Ramos (cell line): ENCODE measurements at regions not wholly inside any gene's neighbourhood (a gene's known extent, or its start where the extent isn't known, plus 50 kb on each side); places are given as distances from the start of the nearest gene placed in this dataset.

Source experiments
- in situ Hi-C: fragments of 300-500 bp; cut with MboI; formaldehyde crosslinking; loops from one replicate; pipeline ENCODE4 v1.14.3; 2022; ENCODE audit warnings: low sequenced_read_pairs; ENCODE audit not compliant: unreplicated experiment

DNA sequence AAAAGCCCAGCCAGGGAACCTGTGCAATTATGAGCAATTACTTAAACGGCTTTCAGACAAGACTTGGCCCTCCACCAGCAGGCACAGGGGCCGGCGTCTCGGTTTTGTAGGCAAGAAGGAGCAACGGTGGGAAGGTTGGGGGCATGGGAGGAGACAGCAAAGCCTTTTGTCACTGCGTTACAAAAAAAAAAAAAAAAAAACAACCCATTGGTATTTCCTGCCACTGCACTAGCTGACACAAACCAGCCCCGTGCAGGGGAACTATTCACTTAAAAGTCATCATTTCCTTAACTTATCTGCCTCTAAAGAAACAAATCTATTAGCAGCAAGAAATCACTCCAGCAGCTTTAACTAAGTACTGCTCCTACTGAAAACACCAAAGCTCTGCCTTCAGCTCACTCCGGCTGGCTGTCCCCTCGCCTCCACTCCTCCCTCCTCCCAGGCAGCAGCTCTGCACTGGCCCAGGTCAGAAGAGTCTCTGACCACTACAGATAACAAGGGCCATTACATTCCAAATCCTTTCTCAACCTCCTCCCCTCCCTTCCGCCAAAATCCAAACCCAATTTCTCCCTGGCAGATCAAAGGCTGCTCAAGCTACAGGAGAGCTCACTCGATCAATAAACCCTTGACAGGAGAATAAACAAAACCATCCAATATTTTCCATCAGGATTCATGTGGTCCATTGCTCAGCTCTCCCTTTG is 105.2 kb upstream of the CDKN3 start:
- in situ Hi-C loops = no loop called here

DNA sequence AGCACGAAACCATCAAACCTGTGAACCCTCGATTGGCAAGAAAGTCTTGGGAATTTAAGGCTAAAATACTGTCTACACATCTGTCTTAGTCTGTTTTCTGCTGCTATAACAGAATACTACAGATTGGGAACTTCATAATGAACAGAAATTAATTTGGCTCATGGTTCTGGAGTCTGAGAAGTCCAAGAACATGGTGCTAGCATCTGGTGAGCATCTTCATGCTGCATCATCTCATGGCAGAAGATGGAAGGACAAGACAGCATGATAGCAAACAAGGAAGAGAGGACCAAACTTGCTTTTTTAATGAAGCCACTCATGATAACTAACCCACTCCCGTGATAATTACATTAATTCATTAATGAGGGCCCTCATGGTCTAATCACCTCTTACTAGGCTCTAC is 102.0 kb upstream of the CDKN3 start:
- in situ Hi-C loops = no loop called here

DNA sequence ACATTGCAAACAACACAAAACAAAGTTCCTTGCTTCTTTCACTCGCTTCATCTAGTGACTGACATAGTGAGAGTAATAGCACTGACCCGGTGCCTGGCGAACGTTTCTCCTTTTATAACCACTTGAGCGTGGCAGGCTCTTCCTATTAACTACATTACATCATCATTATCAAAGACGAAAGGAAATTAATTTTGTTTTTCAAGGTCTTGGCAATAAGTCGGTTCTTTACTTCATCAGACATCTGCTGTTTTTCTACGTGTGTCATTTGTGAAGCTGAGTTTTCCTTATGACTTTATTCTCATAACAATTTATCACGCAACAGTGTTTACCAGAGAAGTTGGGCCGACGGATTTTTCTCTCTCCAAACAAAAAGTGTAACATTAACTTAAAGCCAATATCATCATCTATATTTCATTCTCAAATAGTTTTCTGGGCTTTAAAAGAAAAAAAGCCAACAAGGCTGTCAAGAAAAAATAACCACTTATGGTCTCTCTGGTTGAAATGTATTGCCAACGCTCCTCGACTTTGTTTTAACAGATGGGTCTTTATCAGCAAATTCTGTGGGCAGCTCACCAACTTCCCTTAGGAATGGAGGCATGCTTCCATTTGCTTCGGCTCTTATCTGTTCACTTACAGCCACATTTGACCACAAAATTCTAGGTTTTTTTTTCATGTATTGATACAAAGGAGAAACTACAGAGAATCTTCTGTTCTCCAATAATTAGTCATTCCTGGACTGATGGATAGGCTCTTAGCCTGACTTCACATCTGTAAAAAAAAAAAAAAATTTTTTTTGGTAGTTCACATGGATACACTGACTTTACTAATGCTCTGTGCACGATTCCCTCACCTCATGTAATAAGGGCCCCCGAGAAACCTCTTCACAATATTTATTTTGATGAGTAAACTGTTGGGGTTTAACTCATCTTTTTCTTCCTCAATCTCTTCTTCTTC is 97.1 kb upstream of the CDKN3 start:
- in situ Hi-C loops = no loop called here

DNA sequence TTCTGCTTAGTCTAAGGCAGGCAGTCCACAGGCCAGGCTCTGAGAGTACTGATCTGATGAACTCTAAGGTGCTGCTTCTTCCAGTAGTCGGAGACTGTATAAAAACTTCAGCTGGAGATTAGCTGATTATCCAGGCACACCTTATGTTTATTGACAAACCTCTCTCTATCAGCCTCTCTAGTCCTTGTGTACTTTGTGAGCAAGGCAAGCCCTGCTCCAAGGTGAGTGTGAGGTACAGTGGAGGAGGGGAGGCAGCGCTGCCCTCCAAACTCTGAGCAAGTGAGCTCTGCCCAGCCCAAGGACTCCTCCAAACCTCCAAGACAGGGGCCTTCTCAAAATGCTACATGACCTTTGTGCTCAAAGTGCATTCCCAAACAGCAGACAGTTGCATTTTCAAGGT is 95.9 kb upstream of the CDKN3 start:
- in situ Hi-C loops = no loop called here

DNA sequence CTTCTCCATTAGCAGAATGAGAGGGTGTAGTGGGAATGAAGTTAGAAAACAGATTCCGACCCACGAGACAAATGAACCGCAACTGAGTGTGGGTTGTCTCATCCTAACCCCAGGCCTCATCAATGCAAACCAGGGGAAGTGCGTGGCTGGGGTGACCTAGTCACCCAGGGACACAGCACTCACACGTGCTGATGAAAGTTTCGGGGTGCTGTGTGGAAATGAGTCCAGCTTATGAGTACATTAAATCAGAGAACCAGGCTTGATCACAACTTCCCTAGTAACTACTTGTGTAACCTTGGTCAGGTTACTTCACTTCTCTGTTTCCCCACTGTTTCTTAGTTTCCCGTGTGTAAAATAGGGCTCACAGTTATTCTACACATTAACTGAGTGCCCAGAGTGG is 95.4 kb upstream of the CDKN3 start:
- in situ Hi-C loops = no loop called here

DNA sequence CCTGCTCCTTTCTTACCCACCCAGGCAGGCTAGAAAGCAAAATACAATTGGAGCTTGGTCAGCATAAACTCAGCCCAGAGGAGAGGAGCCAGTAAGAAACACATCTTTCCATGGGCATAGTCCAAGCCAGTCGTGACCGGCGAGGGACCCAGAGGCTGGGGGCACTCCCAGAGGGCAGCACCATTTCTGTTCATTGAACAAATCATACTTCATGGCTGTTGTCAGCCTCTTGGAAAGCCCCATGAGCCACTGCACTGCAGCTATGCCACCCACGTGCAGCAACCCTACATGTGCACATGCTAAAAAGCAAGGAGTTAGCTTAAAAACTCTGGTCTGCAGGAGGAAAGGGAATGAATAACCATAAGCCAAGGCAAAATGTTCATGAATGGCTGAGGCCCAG is 90.0 kb upstream of the CDKN3 start:
- in situ Hi-C loops = no loop called here

DNA sequence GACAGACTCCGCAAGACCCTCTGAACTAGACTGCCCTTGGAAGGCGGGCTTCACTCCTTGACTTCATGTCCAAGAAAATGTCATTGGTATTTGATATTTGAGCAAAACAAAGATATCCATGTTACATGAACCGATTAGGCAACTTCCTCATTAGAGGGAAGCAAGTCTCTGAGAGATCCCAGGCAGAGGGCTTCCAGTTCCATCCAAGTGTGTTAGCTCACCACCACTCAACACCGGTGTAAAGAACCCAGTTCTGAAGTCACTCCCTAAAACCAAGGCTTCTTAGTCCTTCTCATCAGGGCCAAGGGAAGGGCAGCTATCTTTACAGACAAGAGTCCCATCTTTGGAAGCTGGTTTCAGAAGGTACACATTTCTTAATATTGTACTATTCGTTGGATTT is 87.2 kb upstream of the CDKN3 start:
- in situ Hi-C loops = no loop called here

DNA sequence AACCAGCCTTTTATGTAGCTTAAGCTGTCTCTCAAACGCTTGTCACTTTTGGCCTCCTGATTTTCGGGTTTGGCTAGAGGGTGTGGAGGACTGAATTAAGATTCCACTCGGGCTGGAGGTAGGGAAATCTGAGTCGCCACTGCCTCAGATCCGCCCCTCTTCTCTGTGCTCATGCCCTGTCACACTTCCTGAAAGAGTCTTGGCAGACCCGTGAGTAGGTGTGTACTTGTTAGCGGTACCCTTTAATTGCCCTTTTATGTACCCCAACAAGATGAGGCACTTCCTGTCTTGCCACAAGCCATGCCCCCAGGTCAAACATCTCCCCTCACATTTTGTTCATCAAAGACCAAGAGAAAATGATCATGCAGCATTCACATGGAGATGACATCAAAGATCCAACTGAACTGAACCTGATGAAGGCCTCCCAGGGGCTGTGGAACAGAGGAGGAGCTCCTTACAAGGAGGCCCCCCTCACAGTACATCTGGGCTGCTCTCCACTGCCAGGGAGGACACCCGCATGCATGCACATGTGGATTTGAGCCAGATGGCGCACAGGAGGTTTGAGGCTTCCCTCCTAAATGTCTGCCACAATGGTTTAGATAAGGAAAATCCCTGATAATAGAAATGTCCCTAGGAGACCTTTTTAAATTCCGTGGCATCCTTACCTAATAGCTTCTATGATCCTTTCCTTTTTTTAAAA is 86.5 kb upstream of the CDKN3 start:
- in situ Hi-C loops = no loop called here

DNA sequence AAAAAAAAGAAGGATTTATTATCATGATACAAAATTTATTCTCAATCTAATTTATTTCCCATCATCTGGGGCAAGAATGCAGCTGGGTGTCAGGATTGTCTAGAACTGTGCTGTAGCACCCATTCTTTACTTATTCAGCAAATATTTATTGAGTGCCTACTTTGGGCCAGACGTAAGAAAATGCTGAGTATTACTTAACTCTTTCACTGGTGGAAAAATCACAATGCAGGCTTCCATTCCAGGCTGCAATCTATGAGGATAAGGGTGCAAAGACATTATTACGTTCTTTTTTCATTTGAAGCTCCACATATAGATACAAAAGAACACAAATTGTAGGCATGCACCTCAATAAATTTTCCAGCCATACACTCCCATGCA is 86.0 kb upstream of the CDKN3 start:
- in situ Hi-C loops = no loop called here

DNA sequence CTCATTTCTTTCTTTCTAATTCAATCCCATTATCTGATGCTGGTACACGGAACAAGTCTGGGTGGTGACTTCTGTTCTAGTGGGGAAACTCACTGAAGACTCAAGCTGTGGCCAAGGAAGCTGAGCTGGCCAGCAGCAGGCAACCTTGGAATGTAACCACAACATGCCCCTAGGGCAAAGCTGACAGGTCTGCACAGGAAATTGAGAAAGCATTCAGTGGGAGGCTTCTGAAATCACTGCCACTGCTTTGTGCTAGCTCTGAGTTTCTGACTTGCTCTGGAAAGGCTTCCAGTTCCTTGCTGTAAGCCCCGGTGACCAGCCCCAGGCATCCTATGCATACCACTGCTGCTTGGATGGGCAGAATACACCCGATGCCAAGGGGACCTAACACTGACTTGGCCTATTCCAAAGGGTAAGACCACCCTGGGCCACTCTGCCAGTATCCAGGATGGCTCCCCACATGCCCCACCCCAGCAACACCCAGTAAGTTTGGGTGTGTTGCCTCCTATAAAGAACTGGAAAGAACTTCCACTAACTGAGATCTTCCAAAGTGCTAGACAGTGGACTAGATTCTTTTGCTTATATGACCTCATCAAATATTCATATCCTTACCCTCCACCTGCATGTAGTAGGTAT is 84.5 kb upstream of the CDKN3 start:
- in situ Hi-C loops = no loop called here

DNA sequence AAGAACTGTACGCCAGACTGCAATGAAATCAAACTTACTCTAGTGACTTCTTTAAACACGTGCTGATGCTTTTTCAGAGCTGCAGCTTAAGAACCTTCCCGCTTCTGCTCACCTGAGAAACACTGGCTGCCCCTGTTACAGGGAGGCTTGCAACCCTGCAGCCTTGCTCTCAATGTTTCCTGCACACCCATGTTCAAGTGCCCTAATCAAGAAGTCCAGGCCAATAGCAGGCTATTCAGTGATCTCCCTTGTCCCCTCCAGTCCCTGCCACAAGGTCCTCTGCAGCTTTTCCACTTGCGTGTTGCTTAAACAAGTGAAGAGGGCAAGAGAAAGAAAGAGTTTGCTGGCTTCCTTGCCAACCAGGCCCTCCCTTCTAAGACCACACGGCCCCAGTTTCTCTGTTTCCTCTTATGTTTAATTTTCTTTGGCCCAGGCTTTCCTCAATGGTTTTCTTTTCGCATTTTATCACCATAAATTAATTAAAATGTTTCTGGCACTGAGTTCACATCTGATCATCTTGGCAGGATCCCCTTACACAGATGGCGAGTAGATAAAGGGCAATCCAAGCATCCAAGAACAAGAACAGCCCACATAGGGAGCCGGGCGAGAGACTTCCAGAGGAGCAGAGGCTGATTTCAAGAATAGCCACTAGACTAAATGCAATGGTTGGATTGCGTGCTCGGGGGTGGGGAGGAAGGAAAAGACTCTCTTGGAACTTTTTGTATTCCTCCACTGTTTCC is 82.3 kb upstream of the CDKN3 start:
- in situ Hi-C loops = no loop called here

DNA sequence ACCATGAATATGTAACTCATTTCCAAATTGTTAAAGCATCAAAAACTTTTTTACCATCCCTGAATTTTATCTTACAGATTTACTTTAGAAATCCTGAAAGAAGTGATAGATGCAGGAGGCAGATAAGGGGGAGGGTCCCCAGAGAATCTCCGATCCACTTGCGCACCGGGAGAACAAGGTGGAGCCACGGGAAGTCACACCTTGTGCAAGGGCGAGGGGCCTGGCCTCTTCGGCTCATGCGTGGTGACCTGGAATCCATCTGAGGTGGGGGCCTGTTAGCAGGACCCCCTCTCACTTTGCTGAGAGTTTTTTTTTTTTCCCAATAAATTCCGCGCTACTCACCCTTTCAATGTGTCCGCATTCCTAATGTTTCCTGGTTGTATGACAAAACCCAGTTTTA is 80.2 kb upstream of the CDKN3 start:
- in situ Hi-C loops = no loop called here

DNA sequence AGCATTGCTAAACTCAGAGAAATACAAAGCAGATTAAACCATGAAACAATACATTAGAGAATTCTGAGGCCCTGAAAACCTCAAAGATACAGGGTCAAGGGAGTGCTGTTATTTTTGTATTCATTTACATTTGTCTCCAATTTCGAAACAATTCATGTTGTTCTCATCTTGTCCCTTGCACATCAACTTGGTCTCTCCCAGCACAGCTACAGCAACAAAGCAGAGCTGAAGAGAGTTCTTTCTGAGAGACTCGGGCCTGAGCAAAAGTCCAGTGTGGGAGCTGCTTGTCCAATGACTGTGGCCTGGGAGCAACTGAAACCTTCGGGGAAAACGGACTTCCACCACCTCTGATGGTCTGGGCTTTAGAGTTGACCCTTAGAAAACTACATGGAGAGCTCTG is 79.4 kb upstream of the CDKN3 start:
- in situ Hi-C loops = no loop called here

DNA sequence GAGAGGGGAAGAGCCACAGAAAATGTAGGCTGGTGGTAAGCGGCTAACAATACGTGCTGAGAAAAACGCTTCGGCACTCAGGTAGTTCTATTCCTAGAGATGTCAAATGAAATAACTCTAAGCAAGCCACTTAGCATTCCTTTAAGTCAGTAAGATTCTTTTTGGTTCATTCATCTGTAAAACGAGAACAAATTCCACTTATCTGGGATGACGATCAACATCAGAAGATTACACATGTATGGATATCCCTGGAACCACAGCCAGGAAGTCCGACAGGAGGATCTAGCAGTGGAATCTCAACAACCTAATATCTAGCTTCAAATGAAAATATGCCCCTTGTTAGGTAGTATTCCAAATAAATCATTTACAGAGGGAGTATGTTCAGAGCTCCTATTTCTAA is 74.6 kb upstream of the CDKN3 start:
- in situ Hi-C loops = no loop called here

DNA sequence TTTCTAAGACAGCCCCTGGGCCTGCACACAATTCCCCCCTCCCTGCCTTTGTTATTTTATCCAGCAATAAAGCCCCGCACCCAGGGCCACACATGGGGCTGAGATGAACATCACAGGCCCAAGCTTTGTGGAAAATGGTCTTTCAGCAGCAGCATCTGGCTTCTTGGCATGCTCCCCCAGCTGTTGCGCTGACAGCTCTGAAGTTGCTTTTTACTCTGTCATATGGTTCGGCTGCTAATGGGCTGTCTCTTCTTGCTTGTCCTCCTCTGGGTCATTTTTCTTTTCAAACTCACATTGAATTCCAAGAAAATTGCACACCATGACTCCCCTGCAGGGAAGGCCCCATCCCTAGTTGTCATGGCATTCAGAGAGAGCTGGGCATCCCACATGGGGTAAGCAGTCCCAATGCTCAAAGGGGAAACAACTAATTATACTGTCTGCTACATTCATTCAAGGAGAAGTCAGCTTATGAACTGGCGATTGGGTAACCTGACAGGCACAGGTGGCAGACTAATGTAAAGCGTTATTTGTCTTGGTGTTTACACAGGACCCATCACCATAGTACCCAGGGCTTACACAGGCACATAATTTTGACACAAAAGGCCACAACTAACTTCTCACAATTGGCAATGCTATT is 74.0 kb upstream of the CDKN3 start:
- in situ Hi-C loops = no loop called here

DNA sequence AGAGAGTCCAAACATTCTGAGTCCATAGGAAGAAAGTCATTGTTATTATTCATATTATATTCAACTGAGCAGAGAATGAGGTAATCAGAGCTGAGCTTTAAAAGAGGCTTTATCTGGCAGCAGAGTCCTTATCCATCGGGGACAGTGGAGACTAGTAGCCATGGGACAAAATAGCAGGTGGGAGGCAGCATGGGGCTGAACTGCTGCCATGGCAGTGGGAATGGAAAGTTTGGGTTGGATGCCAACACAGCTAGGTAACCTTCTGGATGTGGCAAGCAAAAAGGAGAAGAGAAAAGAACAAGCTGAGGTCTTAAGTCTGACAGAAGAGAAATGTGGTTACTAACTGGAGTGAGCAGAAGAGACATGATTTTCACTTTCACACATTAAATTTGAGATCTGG is 71.0 kb upstream of the CDKN3 start:
- in situ Hi-C loops = loop anchor here (25.0 kb wide), 1 partner anchor 788 kb away; no protein-coding TSS in a partner anchor

DNA sequence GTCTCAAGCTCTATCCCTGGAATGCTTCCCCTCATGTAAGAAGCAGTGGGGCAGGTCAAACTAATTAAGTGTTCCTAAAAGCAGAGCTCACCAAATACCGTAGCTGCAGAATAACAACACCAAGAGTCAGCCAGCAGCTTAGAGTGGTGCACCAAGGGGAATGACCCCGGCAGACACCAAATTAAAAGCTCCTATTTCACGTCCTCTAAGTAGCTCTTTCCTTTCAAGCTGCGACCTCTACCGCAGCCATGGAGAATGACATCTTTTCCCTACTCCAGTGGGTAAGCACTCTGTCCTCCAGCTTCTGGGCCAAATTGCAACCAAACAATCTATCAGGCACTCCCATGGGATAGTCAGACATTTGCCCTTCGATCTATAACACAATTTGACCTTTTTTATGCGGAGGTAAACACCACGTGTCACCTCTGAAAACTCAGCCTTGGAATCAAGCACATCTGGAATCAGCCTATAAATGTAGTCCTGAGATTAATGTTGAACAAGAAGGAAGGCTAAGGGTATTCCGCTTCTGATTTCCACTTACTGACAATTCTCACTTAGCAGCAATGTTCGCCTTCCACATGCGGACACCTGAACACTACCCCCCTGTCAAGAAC is 67.6 kb upstream of the CDKN3 start:
- in situ Hi-C loops = loop anchor here (25.0 kb wide), 1 partner anchor 792 kb away; no protein-coding TSS in a partner anchor

DNA sequence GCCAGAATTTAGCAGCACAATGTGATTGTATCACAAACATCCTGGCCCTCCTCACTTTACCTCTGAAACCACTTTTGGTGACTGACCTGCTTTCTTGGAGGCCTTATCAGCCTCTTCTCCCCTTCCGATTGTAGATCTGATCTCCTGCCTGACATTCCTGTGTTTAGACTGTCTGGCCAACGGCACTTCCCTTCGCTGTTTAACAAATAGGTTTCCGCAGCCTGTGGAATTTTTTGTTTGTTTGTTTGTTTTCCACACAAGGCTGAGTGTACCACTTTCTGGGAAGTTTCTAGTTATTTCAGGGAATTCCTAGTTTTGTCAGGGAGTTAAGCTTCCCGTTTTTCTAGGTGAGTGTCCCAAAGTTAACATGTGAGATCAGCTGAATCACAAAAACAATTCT is 65.9 kb upstream of the CDKN3 start:
- in situ Hi-C loops = loop anchor here (25.0 kb wide), 1 partner anchor 794 kb away; no protein-coding TSS in a partner anchor

DNA sequence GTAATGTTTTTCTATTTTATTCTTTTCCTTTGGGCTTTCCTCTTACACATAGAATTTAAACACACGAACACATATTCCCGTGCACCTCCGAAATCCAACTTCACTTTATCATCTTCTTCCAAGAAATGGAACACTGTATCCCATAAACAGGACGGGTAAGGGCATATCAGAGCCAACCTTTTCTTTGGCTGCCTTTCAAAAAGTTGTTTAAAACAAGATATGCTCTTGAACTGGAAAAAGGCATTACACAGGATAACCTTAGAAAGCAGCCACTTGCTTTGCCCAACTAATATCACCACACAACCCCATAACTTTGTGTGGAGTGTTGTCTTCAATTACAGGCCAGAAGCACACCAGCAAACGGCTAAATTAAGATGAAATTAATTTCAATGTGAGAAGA is 65.3 kb upstream of the CDKN3 start:
- in situ Hi-C loops = loop anchor here (25.0 kb wide), 1 partner anchor 794 kb away; no protein-coding TSS in a partner anchor
